Fibroblast of lung (primary cell): ENCODE measurements at regions not wholly inside any gene's neighbourhood (a gene's known extent, or its start where the extent isn't known, plus 50 kb on each side); places are given as distances from the start of the nearest gene placed in this dataset.

Experiments used
- DNase-seq, 2 donors: peaks; one replicate each; pipeline versions ENCODE4 v3.0.0 to v3.0.0-alpha.2; 2010; ENCODE audit warnings: low read depth in 2 of 2
- H2AFZ ChIP-seq: 2 replicates; pipeline ENCODE4 v1.5.1; 2012; ENCODE audit warnings: low read length, control low read depth, inconsistent platforms
- H3K27ac ChIP-seq: 2 replicates; pipeline ENCODE4 v1.5.1; 2011; ENCODE audit warnings: low read length, control low read depth; ENCODE audit not compliant: insufficient read depth
- H3K27me3 ChIP-seq: 2 replicates; pipeline ENCODE4 v1.5.1; 2011; ENCODE audit warnings: mild to moderate bottlenecking, low read length; ENCODE audit not compliant: control insufficient read depth, insufficient read depth
- H3K36me3 ChIP-seq: 2 replicates; pipeline ENCODE4 v1.5.1; 2011; ENCODE audit warnings: low read length; ENCODE audit not compliant: control insufficient read depth, insufficient read depth
- H3K4me1 ChIP-seq: 2 replicates; pipeline ENCODE4 v1.5.1; 2011; ENCODE audit warnings: low read length; ENCODE audit not compliant: control insufficient read depth, insufficient read depth; ENCODE audit errors: extremely low read depth
- H3K4me2 ChIP-seq: 2 replicates; pipeline ENCODE4 v1.5.1; 2011; ENCODE audit warnings: low read length, control low read depth; ENCODE audit not compliant: insufficient read depth; ENCODE audit errors: extremely low read depth
- H3K4me3 ChIP-seq, 4 experiments: fragments of 200-600 bp in 1 of 4; sonication (generic) in 1 of 4; replicated peaks in 1 of 4; 2 replicates each; pipeline ENCODE4 v1.5.1; 2011 to 2016; ENCODE audit warnings: low read length in 4 of 4, low read depth in 3 of 4, mild to moderate bottlenecking in 3 of 4, control low read depth in 2 of 4, inconsistent platforms in 1 of 4, mixed read lengths in 1 of 4; ENCODE audit not compliant: insufficient read depth in 1 of 4; ENCODE audit errors: control extremely low read depth in 1 of 4
- H3K79me2 ChIP-seq: 2 replicates; pipeline ENCODE4 v1.5.1; 2012; ENCODE audit warnings: mild to moderate bottlenecking, low read length, inconsistent platforms; ENCODE audit not compliant: control insufficient read depth, insufficient read depth
- H3K9ac ChIP-seq: 2 replicates; pipeline ENCODE4 v1.5.1; 2011; ENCODE audit warnings: mild to moderate bottlenecking, low read length, control low read depth; ENCODE audit not compliant: insufficient read depth
- H3K9me3 ChIP-seq: 2 replicates; pipeline ENCODE4 v1.5.1; 2012; ENCODE audit warnings: low read depth, low read length; ENCODE audit not compliant: control insufficient read depth, insufficient read depth
- H4K20me1 ChIP-seq: 2 replicates; pipeline ENCODE4 v1.5.1; 2011; ENCODE audit warnings: low read length; ENCODE audit not compliant: control insufficient read depth, insufficient read depth; ENCODE audit errors: extremely low read depth
- EZH2 ChIP-seq: IDR thresholded peaks from 2 replicates; pipeline ENCODE4 v1.5.1; 2012; ENCODE audit warnings: low read length, control low read depth, mild to moderate bottlenecking; ENCODE audit errors: missing control alignments
- TF ChIP-seq, protein P1 (sequence below), 2 donors: IDR thresholded peaks in 1 of 2; conservative IDR thresholded peaks in 1 of 2; 1 replicate in 1 of 2; 2 replicates in 1 of 2; pipeline ENCODE4 v1.5.1; 2011 to 2012; ENCODE audit warnings: low read length in 2 of 2, control low read depth in 1 of 2, inconsistent platforms in 1 of 2, low read depth in 1 of 2, mild to moderate bottlenecking in 1 of 2

- Histone ChIP-seq H4K20me1 (no peaks in the 10 kb centered on the region), H3K9me3 (no peaks in the 10 kb centered on the region), H3K36me3 (no peaks in the 10 kb centered on the region), H3K4me2 (no peak overlapping the region), H3K4me1 (no peaks in the 10 kb centered on the region), H3K79me2 (no peaks in the 10 kb centered on the region), H3K27me3 (no peaks in the 10 kb centered on the region), H2AFZ (no peak overlapping the region), H3K4me3 (no peak overlapping the region), H3K27ac (no peak overlapping the region), H3K9ac (no peak overlapping the region)
- no peak for DNase-seq
- TF ChIP-seq EZH2, result no peak
- TF ChIP-seq, protein P1, sequence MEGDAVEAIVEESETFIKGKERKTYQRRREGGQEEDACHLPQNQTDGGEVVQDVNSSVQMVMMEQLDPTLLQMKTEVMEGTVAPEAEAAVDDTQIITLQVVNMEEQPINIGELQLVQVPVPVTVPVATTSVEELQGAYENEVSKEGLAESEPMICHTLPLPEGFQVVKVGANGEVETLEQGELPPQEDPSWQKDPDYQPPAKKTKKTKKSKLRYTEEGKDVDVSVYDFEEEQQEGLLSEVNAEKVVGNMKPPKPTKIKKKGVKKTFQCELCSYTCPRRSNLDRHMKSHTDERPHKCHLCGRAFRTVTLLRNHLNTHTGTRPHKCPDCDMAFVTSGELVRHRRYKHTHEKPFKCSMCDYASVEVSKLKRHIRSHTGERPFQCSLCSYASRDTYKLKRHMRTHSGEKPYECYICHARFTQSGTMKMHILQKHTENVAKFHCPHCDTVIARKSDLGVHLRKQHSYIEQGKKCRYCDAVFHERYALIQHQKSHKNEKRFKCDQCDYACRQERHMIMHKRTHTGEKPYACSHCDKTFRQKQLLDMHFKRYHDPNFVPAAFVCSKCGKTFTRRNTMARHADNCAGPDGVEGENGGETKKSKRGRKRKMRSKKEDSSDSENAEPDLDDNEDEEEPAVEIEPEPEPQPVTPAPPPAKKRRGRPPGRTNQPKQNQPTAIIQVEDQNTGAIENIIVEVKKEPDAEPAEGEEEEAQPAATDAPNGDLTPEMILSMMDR (conservative IDR thresholded peaks at IDR 0.05 in 1 of 2, IDR thresholded peaks at IDR 0.05 in 1 of 2; ENCODE audit: low read depth in 1 of 2, low read length in 2 of 2), result no peak
Observed at GRCh38 chr2:188209218-188209617, 82.5 kb upstream of the GULP1 start.

- H3K27ac ChIP-seq, result no peak overlapping the region
- H3K4me2 ChIP-seq, result no peak overlapping the region
- no peak overlapping the region for H3K4me3 ChIP-seq
- no peaks in the 10 kb centered on the region for H3K9me3 ChIP-seq
- no peaks in the 10 kb centered on the region for H3K27me3 ChIP-seq
- H2AFZ ChIP-seq, result no peak overlapping the region
- DNase-seq, result no peak
- no peak overlapping the region for H3K9ac ChIP-seq
- H4K20me1 ChIP-seq, result no peaks in the 10 kb centered on the region
- no peaks in the 10 kb centered on the region for H3K4me1 ChIP-seq
- no peaks in the 10 kb centered on the region for H3K36me3 ChIP-seq
- TF ChIP-seq, protein P1 (conservative IDR thresholded peaks at IDR 0.05 in 1 of 2, IDR thresholded peaks at IDR 0.05 in 1 of 2; ENCODE audit: low read depth in 1 of 2, low read length in 2 of 2), result no peak
- no peak for TF ChIP-seq EZH2
- no peaks in the 10 kb centered on the region for H3K79me2 ChIP-seq
Observed at GRCh38 chr2:188217264-188217663, 74.4 kb upstream of the GULP1 start.

DNA sequence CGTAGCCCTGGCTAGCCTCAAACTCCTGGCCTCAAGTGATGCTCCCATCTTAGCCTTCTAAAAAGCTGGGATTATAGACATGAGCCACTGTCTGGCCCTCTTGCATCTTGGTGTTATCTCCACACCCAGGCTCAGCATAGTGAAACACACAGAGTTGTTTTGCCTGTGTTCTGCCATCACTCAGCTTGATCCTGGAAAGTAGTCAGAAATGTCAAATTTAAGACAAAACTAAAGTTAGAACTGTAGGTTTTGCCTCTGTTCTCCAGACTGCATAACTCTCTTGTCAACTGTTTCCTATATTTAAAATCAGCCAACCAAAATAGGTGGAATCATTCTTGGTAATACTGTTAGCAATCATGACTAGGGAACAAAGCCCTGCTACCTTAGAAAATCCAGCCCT lies 72.1 kb upstream of the GULP1 start:
- no peak overlapping the region for H3K4me3 ChIP-seq
- H3K36me3 ChIP-seq, result no peaks in the 10 kb centered on the region
- DNase-seq, result no peak
- no peaks in the 10 kb centered on the region for H4K20me1 ChIP-seq
- TF ChIP-seq, protein P1 (conservative IDR thresholded peaks at IDR 0.05 in 1 of 2, IDR thresholded peaks at IDR 0.05 in 1 of 2; ENCODE audit: low read depth in 1 of 2, low read length in 2 of 2), result no peak
- no peak for TF ChIP-seq EZH2
- no peaks in the 10 kb centered on the region for H3K9me3 ChIP-seq
- no peaks in the 10 kb centered on the region for H3K4me1 ChIP-seq
- H3K27ac ChIP-seq, result no peak overlapping the region
- no peaks in the 10 kb centered on the region for H3K79me2 ChIP-seq
- H3K4me2 ChIP-seq, result no peak overlapping the region
- H3K9ac ChIP-seq, result no peak overlapping the region
- no peaks in the 10 kb centered on the region for H3K27me3 ChIP-seq
- no peak overlapping the region for H2AFZ ChIP-seq
